GM10266 (cell line): ENCODE measurements at regions not wholly inside any gene's neighbourhood (a gene's known extent, or its start where the extent isn't known, plus 50 kb on each side); places are given as distances from the start of the nearest gene placed in this dataset.

ENCODE experiments used
- DNase-seq: peaks from one replicate; pipeline ENCODE4 v3.0.0; 2012; ENCODE audit errors: extremely low spot score
- TF ChIP-seq, protein P1 (sequence below): IDR thresholded peaks from 2 replicates; pipeline ENCODE4 v1.5.1; 2012; ENCODE audit warnings: mild to moderate bottlenecking, low read depth; ENCODE audit not compliant: control insufficient read depth, insufficient read depth; ENCODE audit errors: missing control alignments

DNA sequence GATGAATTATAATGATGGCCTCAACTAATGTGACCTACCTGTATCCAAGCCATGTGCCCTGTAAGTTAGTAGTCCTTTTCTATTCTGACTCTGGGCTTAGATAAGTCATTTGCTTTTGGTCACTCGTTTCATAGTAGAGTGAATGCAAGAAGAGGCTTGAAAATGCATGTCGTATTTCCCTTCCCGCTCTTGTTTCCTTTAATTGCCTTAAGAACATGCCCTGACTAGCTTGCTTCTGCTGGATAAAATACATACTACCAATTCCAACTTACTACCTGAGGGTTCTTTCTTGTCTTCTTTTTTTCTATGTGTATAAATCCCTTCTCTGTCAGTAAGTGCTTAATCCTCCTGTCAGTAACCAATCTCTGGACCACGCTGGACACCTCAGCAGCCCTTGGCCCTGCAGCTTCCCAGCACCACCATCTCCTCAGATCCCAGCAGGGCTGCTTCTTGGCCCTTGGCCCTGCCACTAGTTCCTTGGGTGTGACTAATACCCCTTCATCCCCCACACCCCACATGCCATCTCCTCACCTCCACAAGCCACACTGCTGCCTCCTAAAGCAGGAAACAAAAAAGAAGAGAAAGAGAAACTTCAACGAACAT is 771.7 kb downstream of the IGSF11 start:
- no peak for DNase-seq
- TF ChIP-seq, protein P1, sequence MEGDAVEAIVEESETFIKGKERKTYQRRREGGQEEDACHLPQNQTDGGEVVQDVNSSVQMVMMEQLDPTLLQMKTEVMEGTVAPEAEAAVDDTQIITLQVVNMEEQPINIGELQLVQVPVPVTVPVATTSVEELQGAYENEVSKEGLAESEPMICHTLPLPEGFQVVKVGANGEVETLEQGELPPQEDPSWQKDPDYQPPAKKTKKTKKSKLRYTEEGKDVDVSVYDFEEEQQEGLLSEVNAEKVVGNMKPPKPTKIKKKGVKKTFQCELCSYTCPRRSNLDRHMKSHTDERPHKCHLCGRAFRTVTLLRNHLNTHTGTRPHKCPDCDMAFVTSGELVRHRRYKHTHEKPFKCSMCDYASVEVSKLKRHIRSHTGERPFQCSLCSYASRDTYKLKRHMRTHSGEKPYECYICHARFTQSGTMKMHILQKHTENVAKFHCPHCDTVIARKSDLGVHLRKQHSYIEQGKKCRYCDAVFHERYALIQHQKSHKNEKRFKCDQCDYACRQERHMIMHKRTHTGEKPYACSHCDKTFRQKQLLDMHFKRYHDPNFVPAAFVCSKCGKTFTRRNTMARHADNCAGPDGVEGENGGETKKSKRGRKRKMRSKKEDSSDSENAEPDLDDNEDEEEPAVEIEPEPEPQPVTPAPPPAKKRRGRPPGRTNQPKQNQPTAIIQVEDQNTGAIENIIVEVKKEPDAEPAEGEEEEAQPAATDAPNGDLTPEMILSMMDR = no peak

DNA sequence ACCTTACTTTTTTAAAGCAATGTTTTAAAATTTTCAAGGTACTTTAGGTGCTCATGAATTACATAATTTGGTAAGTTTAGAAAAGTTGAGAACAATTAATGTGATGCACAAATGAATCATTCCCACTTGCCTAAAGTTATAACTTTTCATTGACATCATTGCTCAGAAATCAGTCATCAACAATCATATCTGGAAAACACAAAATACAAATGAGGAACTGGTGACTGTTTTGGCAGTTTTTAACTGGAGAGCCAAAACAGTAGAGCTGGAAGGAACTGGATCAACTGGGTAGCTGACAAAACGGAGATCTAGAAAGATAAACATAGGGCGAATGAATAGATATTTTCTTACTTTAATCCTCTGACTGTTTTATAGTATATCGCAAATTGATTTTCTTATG is 767.1 kb downstream of the IGSF11 start:
- TF ChIP-seq, protein P1 = no peak
- no peak for DNase-seq

DNA sequence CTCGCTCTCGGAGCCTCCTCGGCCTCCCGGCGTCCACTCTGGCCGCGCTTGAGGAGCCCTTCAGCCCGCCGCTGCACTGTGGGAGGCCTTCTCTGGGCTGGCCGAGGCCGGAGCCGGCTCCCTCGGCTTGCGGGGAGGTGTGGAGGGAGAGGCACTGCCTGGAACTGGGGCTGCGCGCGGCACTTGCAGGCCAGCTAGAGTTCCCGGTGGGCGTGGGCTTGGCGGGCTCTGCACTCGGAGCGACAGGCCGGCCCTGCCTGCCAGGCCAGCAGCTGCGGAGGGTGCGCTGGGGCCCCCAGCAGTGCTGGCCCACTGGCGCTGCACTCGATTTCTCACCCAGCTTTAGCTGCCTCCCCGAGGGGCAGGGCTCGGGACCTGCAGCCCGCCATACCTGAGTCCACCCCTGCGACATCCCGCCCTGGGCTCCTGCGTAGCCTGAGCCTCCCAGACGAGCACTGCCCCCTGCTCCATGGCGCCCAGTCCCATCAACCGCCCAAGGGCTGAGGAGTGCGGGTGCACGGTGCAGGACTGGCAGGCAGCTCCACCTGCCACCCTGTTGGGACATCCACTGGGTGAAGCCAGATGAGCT is 765.0 kb downstream of the IGSF11 start:
- TF ChIP-seq, protein P1 = no peak
- no peak for DNase-seq

GRCh38 chr3:118272991-118273390 is 761.7 kb downstream of the IGSF11 start:
- no peak for DNase-seq
- TF ChIP-seq, protein P1 = no peak

DNA sequence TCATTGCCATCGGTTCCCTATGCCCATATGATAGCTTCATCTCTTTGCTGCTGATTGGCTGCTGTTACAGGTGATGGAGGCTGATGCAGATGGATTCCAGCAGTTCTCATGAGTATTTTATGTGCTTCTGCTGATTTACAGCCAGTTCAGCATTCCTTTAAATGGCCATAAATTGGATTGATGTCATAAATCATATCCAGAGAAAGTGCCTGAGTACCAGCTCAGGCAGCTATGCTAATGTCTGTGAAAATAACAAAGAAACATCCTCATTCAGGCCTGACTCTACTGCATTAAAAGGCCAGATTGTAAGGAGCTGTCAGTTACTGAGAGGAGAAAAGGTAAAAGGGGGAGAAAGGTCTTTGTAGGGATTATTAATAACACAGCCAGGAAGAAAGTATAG is 756.8 kb downstream of the IGSF11 start:
- DNase-seq = no peak
- TF ChIP-seq, protein P1 = no peak

- DNase-seq = no peak
Measured at GRCh38 chr3:118292841-118293240, 741.8 kb downstream of the IGSF11 start.

DNA sequence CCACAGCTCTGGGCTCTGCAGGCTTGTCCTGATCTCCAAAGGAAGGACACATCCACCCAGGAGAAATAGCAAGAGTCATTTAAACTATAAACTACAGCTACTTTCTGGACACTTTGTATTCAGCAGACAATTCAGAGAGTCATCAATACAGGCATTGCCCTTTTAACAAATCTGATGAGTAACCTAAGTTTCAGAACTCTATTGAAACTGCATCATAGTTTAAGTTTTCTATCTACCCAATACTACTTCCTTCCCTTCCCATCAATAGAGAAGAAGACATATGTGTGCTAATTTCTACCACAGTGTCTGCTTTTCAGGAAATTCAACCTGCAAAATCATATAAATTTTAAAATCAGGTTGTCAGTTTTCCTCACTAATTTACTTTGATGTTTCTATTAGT is 736.5 kb downstream of the IGSF11 start:
- TF ChIP-seq, protein P1 = no peak
- no peak for DNase-seq

More at GRCh38 chr3:118292841-118293240, 741.8 kb downstream of the IGSF11 start:
- TF ChIP-seq, protein P1 = no peak
